ENCODE measurements at regions not wholly inside any gene's neighbourhood (a gene's known extent, or its start where the extent isn't known, plus 50 kb on each side); places are given as distances from the start of the nearest gene placed in this dataset.
"Not testable (repeated sequence)": the region's sequence is repeated elsewhere in the genome, so short reads cannot be mapped to it uniquely, and the experiment has no call there.

GRCh38 chr3:8283193-8283592 is 218.4 kb upstream of the LMCD1 start:
- FAIRE-seq (no peak), DNase-seq (ENCODE audit: extremely low spot score, insufficient read length, low read depth) (no peak)

GRCh38 chr3:8286086-8286485 is 215.5 kb upstream of the LMCD1 start:
- DNase-seq (ENCODE audit: extremely low spot score, insufficient read length, low read depth) (no peak), FAIRE-seq (no peak)

GRCh38 chr3:8286749-8287148 is 214.9 kb upstream of the LMCD1 start:
- FAIRE-seq (no peak), DNase-seq (ENCODE audit: extremely low spot score, insufficient read length, low read depth) (no peak)

GRCh38 chr3:8290611-8291010 is 211.0 kb upstream of the LMCD1 start:
- FAIRE-seq (no peak), DNase-seq (ENCODE audit: extremely low spot score, insufficient read length, low read depth) (no peak)

GRCh38 chr3:8296461-8296860 is 205.2 kb upstream of the LMCD1 start:
- no peak for FAIRE-seq

GRCh38 chr3:8298021-8298954 is 203.3 kb upstream of the LMCD1 start:
- DNase-seq (ENCODE audit: extremely low spot score, insufficient read length, low read depth) = no peak
- FAIRE-seq = no peak

More at GRCh38 chr3:8296461-8296860, 205.2 kb upstream of the LMCD1 start:
- no peak for DNase-seq (ENCODE audit: extremely low spot score, insufficient read length, low read depth)

GRCh38 chr3:8301977-8302735 is 199.5 kb upstream of the LMCD1 start:
- peak; percentile 59 for FAIRE-seq
- DNase-seq (ENCODE audit: extremely low spot score, insufficient read length, low read depth) = no peak

- DNase-seq (ENCODE audit: extremely low spot score, insufficient read length, low read depth) (no peak), FAIRE-seq (no peak)
Observed at GRCh38 chr3:8303466-8303865, 198.2 kb upstream of the LMCD1 start.

GRCh38 chr3:8305371-8305770 is 196.3 kb upstream of the LMCD1 start:
- DNase-seq (ENCODE audit: extremely low spot score, insufficient read length, low read depth) = no peak
- FAIRE-seq = no peak

- FAIRE-seq (no peak), DNase-seq (ENCODE audit: extremely low spot score, insufficient read length, low read depth) (no peak)
Observed at GRCh38 chr3:8307545-8308110, 194.0 kb upstream of the LMCD1 start.

GRCh38 chr3:8311321-8311720 is 190.3 kb upstream of the LMCD1 start:
- DNase-seq (ENCODE audit: extremely low spot score, insufficient read length, low read depth) (no peak), FAIRE-seq (no peak)

GRCh38 chr3:8312685-8313084 is 188.9 kb upstream of the LMCD1 start:
- no peak for FAIRE-seq
- no peak for DNase-seq (ENCODE audit: extremely low spot score, insufficient read length, low read depth)

GRCh38 chr3:8313560-8314267 is 187.9 kb upstream of the LMCD1 start:
- FAIRE-seq (no peak), DNase-seq (ENCODE audit: extremely low spot score, insufficient read length, low read depth) (no peak)

- DNase-seq (ENCODE audit: extremely low spot score, insufficient read length, low read depth); FAIRE-seq: not testable (repeated sequence)
Observed at GRCh38 chr3:8315526-8315925, 186.1 kb upstream of the LMCD1 start.

GRCh38 chr3:8317661-8318649 is 183.7 kb upstream of the LMCD1 start:
- FAIRE-seq (no peak), DNase-seq (ENCODE audit: extremely low spot score, insufficient read length, low read depth) (no peak)

GRCh38 chr3:8319935-8320634 is 181.5 kb upstream of the LMCD1 start:
- no peak for DNase-seq (ENCODE audit: extremely low spot score, insufficient read length, low read depth)
- no peak for FAIRE-seq

- no peak for DNase-seq (ENCODE audit: extremely low spot score, insufficient read length, low read depth)
- FAIRE-seq = no peak
Observed at GRCh38 chr3:8320711-8321458, 180.7 kb upstream of the LMCD1 start.

- DNase-seq (ENCODE audit: extremely low spot score, insufficient read length, low read depth) (no peak), FAIRE-seq (no peak)
Observed at GRCh38 chr3:8324747-8325146, 176.9 kb upstream of the LMCD1 start.

Measured in GM18507 (cell line).